ENCODE measurements at regions not wholly inside any gene's neighbourhood (a gene's known extent, or its start where the extent isn't known, plus 50 kb on each side); places are given as distances from the start of the nearest gene placed in this dataset.

- in situ Hi-C loops (cut with MboI), result no loop called here
- TF ChIP-seq TRIM24 (IDR thresholded peaks at IDR 0.05) (no peak), BMI1 (IDR thresholded peaks at IDR 0.05; ENCODE audit: low read length) (no peak), ZKSCAN3 (CRISPR knock-in tag; IDR thresholded peaks at IDR 0.05) (no peak), CREB3L1 (IDR thresholded peaks at IDR 0.05; ENCODE audit: borderline replicate concordance, low read depth) (no peak), FOXP4 (CRISPR knock-in tag; IDR thresholded peaks at IDR 0.05; ENCODE audit: borderline replicate concordance) (no peak), GMEB1 (CRISPR knock-in tag; IDR thresholded peaks at IDR 0.05) (no peak), HDAC6 (IDR thresholded peaks at IDR 0.05; ENCODE audit: low read depth, low read length) (no peak), E4F1 (CRISPR knock-in tag; IDR thresholded peaks at IDR 0.05; ENCODE audit: borderline replicate concordance) (no peak), ZHX1 (conservative IDR thresholded peaks at IDR 0.05; ENCODE audit: low read length) (no peak)
Observed at GRCh38 chr2:129460299-129461198, 518.9 kb upstream of the RAB6C start.

More at GRCh38 chr2:129460299-129461198, 518.9 kb upstream of the RAB6C start:
- FAIRE-seq, result no peak
- no peaks in the 10 kb centered on the region for H3K9me1 ChIP-seq (ENCODE audit: control insufficient read depth, insufficient read depth, low read length)
- peaks cover 0 to 18% of the 10 kb centered on the region in 2 experiments; a peak in 2 of 5 replicates for H3K27me3 ChIP-seq (ENCODE audit: control insufficient read depth in 2 of 2, insufficient read depth in 2 of 2, low read length in 2 of 2)
- H2AFZ ChIP-seq (ENCODE audit: low read depth, low read length), result no peak overlapping the region
- intact Hi-C loops (cut with micrococcal nuclease), result no loop called here
- H3K79me2 ChIP-seq (ENCODE audit: control insufficient read depth, insufficient read depth, low read length), result no peaks in the 10 kb centered on the region
- no peak overlapping the region for H3K4me3 ChIP-seq
- H3K36me3 ChIP-seq (ENCODE audit: control insufficient read depth, insufficient read depth, low read length), result no peaks in the 10 kb centered on the region
- POLR2A ChIA-PET, result no interaction called here
- DNase-seq (ENCODE audit: extremely low read depth in 1 of 4, low spot score in 3 of 4), result no peak
- H3K4me2 ChIP-seq (ENCODE audit: insufficient read depth, low read length), result no peak overlapping the region
- whole genome bisulfite sequencing (ENCODE audit: insufficient coverage, low coverage, missing lambda C conversion rate), result 0% methylated on average over 10 of the region's 12 CpGs
- H3K27ac ChIP-seq (ENCODE audit: extremely low read depth, low read depth, low read length), result no peak overlapping the region
- no peaks in the 10 kb centered on the region for H3K9me3 ChIP-seq (replicated peaks; ENCODE audit: control insufficient read depth, insufficient read depth, low read depth, low read length)
- BruUV-seq (replicated peaks), result no TSS peak
- ATAC-seq, result no peak
- H3K9ac ChIP-seq (ENCODE audit: insufficient read depth in 1 of 2, low read depth in 2 of 2, low read length in 2 of 2), result no peak overlapping the region
- H3K4me1 ChIP-seq (replicated peaks in 1 of 2; ENCODE audit: control insufficient read depth in 2 of 2, insufficient read depth in 2 of 2, low read length in 2 of 2), result no peaks in the 10 kb centered on the region
- no peaks in the 10 kb centered on the region for H4K20me1 ChIP-seq (replicated peaks; ENCODE audit: control insufficient read depth, insufficient read depth, low read length)
- CTCF ChIA-PET (ENCODE audit: low intra/inter-chr PET ratio), result no interaction called here
